ENCODE measurements at regions not wholly inside any gene's neighbourhood (a gene's known extent, or its start where the extent isn't known, plus 50 kb on each side); places are given as distances from the start of the nearest gene placed in this dataset.

- FAIRE-seq (no peak), DNase-seq (ENCODE audit: low spot score) (no peak)
Observed at GRCh38 chr1:63189677-63190076, 132.7 kb upstream of the FOXD3 start.

DNA sequence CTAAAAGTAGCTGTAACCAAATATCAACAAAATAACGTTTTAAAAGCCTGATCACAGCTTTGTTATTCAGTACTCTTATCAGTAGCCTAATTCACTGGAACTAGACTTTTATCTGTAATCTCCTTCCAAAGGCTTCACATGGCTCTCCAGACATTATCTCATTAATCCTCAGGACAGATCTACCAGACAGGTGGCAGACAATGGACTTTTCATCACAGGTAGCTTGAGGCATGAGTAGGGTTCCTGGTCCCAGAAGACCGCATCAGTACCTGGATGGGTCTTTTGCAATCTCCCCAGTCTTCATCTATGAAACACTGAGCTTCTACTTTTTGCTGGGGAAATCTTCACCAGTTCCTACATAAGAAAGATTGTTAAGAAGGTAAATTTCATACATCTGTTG lies 132.2 kb upstream of the FOXD3 start:
- DNase-seq (ENCODE audit: low spot score) (no peak), FAIRE-seq (no peak)

DNA sequence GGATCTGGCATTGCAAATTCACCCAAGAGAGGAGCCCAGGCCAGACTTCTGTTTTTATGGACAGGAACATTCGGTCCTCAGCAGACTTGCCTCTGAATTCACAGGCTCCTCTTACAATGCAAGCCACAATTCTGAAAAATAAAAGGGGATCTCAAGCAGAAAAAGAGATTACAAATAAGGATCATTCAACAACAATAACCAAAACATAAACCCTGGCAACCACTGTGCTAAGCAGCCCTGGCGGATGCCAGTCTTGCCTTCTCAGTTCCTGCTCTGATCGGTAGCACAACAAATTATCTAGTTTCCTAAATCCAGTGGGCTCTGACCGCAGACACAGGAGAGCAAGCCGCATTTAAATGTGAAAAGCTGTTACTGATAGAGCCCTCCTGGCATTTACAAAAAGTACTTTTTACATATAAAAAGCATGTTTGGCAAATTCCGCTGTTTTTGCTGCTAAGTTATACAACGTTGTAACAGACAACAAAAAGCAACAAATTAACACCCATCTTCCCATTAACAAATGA lies 123.4 kb upstream of the FOXD3 start:
- no peak for FAIRE-seq
- no peak for DNase-seq (ENCODE audit: low spot score)

GRCh38 chr1:63199706-63200335 lies 122.5 kb upstream of the FOXD3 start:
- DNase-seq (ENCODE audit: low spot score) (no peak), FAIRE-seq (no peak)

DNA sequence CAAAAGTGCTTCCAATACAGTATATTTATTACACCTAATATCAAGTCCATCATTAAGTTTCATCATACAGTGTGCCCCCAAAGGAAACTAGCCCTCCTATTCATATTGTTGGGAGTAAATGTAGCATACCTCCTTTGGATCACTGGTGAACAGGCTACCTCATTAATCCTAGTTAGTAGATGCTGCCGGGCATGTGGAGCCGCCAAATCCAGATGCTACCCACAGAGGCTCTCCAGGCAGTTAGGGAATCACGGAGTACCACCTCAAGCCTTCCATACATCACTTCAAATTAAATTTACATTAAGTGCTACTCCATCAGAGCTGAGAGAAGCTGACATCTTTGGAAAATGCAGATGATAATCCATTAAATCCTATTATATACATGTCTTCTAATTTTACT lies 121.7 kb upstream of the FOXD3 start:
- DNase-seq (ENCODE audit: low spot score) = no peak
- FAIRE-seq = no peak

GRCh38 chr1:63203641-63204040 lies 118.7 kb upstream of the FOXD3 start:
- DNase-seq (ENCODE audit: low spot score) = no peak
- FAIRE-seq = no peak

GRCh38 chr1:63205776-63206175 lies 116.6 kb upstream of the FOXD3 start:
- DNase-seq (ENCODE audit: low spot score) (no peak), FAIRE-seq (no peak)

DNA sequence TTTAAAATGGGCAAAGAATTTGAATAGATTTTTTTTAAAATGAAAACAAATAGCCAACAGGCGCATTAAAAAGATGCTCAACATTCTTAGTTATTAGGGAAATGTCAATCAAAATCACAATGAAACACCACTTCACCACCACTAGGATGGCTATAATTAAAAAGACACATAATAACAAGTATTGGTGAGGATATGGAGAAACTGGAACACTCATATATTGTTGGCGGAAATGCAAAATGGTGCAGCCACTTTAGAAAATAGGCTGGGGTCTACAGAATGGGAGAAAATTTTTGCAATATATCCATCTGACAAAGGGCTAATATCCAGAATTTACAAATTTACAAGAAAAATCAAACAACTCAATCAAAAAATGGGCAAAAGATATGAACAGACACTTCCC lies 107.8 kb upstream of the FOXD3 start:
- FAIRE-seq (no peak), DNase-seq (ENCODE audit: low spot score) (no peak)

DNA sequence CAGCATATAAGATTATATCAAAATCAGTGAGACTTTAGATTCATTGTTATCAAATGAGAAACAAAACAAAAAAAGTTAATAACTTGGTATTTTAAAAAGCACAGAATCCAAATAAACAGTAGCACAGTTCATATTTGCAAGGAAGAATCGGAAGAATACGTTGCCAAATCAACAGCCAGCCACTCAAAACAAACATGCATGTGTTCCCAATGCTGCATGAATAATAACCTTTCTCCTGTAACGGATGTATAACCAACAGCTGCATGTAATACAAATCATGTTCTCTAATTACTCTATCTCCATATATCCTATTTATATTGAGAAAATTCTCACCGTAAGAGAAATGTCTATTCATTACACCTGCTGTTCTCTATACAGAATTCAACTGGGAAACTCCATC lies 98.9 kb upstream of the FOXD3 start:
- DNase-seq (ENCODE audit: low spot score) (no peak), FAIRE-seq (no peak)

- DNase-seq (ENCODE audit: low spot score) = no peak
Observed at GRCh38 chr1:63230722-63231121, 91.6 kb upstream of the FOXD3 start.

GRCh38 chr1:63238721-63239120 lies 83.6 kb upstream of the FOXD3 start:
- FAIRE-seq = no peak
- no peak for DNase-seq (ENCODE audit: low spot score)

More at GRCh38 chr1:63230722-63231121, 91.6 kb upstream of the FOXD3 start:
- no peak for FAIRE-seq

- DNase-seq (ENCODE audit: low spot score) = no peak
- FAIRE-seq = no peak
Observed at GRCh38 chr1:63245186-63245585, 77.2 kb upstream of the FOXD3 start.

GRCh38 chr1:63248216-63248615 lies 74.2 kb upstream of the FOXD3 start:
- FAIRE-seq = no peak
- no peak for DNase-seq (ENCODE audit: low spot score)

DNA sequence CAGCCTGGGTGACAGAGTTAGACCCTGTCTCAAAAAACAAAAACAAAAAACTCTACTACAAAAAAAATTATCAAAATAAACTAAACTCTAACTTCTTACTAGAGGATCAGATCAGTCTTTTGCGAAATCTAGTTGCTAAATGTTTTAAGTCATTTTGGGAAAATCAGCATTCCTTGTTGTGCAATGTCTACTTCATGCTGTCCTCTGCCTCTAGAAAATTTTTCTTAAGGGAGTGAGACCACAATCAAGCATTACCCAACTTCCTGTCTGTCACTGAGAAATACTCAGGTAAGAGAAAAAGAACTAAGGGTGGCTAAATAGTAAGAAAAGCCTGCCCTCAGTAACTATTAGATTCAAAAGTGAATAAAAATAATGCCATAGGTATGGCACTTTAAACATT lies 67.2 kb upstream of the FOXD3 start:
- no peak for DNase-seq (ENCODE audit: low spot score)

GRCh38 chr1:63261736-63262458 lies 60.5 kb upstream of the FOXD3 start:
- FAIRE-seq (no peak), DNase-seq (ENCODE audit: low spot score) (no peak)

More for the DNA sequence above, 67.2 kb upstream of the FOXD3 start:
- no peak for FAIRE-seq

DNA sequence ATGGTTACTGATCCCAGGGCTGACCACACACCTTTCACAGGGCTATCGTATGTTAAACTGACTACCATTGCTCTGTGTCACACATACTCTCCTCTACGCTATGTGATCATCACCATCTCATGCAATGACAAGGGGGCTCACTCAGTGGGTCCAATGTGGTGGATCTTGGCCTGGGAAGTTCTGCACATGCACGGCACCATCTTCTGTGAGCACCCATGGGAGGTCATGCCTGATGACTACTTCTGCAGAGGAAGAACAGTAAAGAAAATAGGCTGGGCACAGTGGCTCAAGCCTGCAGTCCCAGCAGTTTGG lies 60.0 kb upstream of the FOXD3 start:
- no peak for FAIRE-seq
- DNase-seq (ENCODE audit: low spot score) = no peak

DNA sequence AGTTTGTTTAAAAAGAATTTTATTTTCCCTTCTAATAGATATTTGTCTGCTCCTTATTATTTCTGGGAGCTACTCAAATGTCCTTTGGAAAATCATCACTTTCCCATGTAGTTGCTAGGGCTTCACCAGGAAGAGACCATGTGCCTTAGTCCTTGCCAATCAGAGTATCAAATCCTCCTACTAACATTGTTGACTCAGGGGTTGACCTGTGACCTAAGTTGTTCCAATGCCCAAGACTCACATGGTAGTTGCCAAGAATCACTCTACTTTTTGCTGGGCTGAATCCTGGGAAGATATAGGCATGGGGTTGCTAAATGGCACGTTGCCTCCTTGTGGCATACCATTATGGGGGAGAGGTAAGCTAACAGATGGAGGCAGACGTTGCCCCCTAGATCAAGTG lies 58.2 kb upstream of the FOXD3 start:
- DNase-seq (ENCODE audit: low spot score) = no peak

DNA sequence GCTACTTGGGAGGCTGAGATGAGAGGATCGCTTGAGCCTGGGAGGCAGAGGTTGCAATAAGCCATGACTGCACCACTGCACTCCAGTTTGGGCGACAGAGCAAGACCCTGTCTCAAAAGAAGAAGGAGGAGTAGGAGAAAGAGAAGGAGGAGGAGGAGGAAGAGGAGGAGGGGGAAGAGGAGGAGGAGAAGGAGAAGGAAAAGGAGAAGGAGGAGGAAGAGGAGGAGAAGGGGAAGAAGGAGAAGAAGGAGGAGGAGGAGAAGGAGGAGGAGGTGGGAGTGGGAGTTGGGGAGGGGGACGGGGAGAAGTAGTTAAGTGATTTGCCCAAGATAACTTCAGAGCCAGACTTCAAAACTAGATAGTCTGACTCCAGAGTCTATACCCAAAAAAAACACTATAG lies 55.5 kb upstream of the FOXD3 start:
- no peak for FAIRE-seq
- no peak for DNase-seq (ENCODE audit: low spot score)

More for the DNA sequence above, 58.2 kb upstream of the FOXD3 start:
- FAIRE-seq = no peak

DNA sequence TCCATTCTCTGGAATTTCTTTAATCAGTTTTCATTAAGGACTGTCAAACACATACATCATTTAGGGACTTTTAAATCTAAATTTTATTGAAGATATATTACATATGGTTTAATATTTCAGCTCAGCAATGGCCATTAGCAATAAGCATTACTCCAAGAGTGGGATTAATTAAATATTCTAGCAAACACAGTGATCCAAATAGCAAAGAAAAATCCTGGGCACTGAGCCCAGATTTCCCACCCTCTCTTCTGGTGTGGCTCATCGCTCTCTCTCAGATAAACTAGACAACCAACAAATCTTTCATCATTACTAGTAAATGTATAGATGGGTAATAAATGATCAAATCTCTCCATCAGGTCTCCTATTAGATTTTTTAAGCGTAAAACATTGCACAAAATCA lies 53.5 kb upstream of the FOXD3 start:
- FAIRE-seq = no peak
- DNase-seq (ENCODE audit: low spot score) = no peak

DNA sequence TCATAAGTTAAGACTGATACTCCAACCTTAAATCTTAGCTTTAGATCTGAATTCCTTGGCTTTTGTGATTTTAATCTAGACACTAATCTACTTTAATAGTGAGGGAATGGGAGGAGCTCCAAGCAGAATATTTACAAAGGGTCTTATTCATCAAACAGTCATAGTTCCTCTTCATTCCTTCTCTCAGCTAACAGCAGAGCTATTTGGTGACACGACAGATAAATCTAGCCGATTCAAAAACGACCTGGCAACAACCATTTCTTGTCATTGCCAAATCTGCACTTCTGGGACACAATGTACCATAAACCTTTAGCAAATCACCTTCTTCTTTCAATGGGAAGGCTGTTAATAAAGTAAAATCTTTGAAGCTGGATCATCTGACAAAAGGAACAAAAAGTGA lies 52.8 kb upstream of the FOXD3 start:
- DNase-seq (ENCODE audit: low spot score) = no peak
- FAIRE-seq = no peak

All from urothelium cell line (cell line).